ENCODE measurements at regions not wholly inside any gene's neighbourhood (a gene's known extent, or its start where the extent isn't known, plus 50 kb on each side); places are given as distances from the start of the nearest gene placed in this dataset.

DNA sequence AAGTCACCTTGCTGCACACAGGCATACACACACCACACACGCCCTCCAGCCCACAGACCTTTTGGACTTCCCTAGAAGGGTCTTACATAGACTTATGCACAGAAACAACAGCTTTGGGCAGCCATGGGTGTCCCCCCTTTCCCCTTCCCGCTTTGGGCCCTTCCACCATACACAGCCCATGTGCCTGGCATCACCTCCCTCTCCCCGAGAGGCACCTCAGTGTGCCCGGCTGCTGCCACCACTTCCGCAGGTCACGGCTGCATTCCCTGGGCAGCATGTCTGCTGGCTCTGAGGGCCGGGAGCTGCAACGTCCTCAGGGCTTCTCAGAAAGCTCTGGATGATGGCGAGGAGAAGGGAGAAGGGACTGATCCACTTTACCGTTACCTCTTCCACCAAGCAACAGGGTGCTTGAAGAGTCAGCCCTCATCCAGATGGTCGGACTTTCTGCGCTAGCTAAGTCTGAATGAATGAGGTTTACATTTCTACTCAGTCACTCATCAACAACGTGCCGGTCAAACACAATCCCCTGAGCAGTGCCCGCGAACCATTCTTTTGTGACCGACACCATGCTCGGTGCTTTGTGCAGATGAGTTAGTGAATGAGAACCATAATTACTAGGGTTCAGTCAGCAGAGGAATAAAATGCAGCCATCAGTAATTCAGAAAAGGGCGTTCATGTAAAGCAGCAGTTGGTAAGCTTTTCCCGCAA lies 72.2 kb upstream of the BCL11B start:
- TF ChIP-seq, protein P1, sequence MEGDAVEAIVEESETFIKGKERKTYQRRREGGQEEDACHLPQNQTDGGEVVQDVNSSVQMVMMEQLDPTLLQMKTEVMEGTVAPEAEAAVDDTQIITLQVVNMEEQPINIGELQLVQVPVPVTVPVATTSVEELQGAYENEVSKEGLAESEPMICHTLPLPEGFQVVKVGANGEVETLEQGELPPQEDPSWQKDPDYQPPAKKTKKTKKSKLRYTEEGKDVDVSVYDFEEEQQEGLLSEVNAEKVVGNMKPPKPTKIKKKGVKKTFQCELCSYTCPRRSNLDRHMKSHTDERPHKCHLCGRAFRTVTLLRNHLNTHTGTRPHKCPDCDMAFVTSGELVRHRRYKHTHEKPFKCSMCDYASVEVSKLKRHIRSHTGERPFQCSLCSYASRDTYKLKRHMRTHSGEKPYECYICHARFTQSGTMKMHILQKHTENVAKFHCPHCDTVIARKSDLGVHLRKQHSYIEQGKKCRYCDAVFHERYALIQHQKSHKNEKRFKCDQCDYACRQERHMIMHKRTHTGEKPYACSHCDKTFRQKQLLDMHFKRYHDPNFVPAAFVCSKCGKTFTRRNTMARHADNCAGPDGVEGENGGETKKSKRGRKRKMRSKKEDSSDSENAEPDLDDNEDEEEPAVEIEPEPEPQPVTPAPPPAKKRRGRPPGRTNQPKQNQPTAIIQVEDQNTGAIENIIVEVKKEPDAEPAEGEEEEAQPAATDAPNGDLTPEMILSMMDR (conservative IDR thresholded peaks at IDR 0.05) = no peak
- no peak overlapping the region for H3K18ac ChIP-seq (ENCODE audit: insufficient read length, low read depth, low read length)
- H3K56ac ChIP-seq (ENCODE audit: insufficient read length, low read depth, low read length) = no peak overlapping the region
- no peaks in the 10 kb centered on the region for H3K27me3 ChIP-seq (ENCODE audit: insufficient read depth, low read length)
- no peak overlapping the region; the same call in 1 of the 2 replicates for H3K14ac ChIP-seq (ENCODE audit: insufficient read depth, low read length)
- H2BK20ac ChIP-seq (ENCODE audit: low read depth, low read length, poor library complexity, severe bottlenecking) = no peak overlapping the region
- no peak overlapping the region for H2BK5ac ChIP-seq (ENCODE audit: insufficient read length, low read length)
- H2BK15ac ChIP-seq (ENCODE audit: low read depth, low read length) = no peak overlapping the region
- no peak overlapping the region for H3K27ac ChIP-seq (ENCODE audit: insufficient read length, low read depth, low read length)
- no peaks in the 10 kb centered on the region for H3K4me1 ChIP-seq (ENCODE audit: insufficient read depth, low read length)
- H2AFZ ChIP-seq (ENCODE audit: low read length) = no peak overlapping the region
- H3K4me1 Mint-ChIP-seq = 0 out of 4 replicates have a peak, but pooled peaks cover 0 to 2% of the 10 kb centered on the region in 2 experiments
- H4K20me1 ChIP-seq (ENCODE audit: control insufficient read depth, insufficient read depth, insufficient read length) = no peaks in the 10 kb centered on the region
- H3K9ac ChIP-seq (ENCODE audit: extremely low read depth, insufficient read length, low read length) = no peak overlapping the region
- no peak overlapping the region for H2AK5ac ChIP-seq (ENCODE audit: insufficient read length, low read length)
- H4K91ac ChIP-seq (ENCODE audit: insufficient read length, low read depth, low read length) = no peak overlapping the region
- H4K8ac ChIP-seq (replicated peaks; ENCODE audit: insufficient read length, low read depth, low read length) = no peak overlapping the region
- no peak overlapping the region for H2BK120ac ChIP-seq (ENCODE audit: low read depth, low read length, poor library complexity, severe bottlenecking)
- WGBS (ENCODE audit: extremely low coverage, insufficient read length, low lambda C conversion rate) = no CpG with 5 or more reads among the region's 20 CpGs
- no peaks in the 10 kb centered on the region for H3K23me2 ChIP-seq (ENCODE audit: insufficient read length, low read depth, low read length, poor library complexity, severe bottlenecking)
- no peaks in the 10 kb centered on the region for H3K36me3 Mint-ChIP-seq (ENCODE audit: insufficient read depth in 1 of 3, low read depth in 3 of 3)
- H3K27ac Mint-ChIP-seq = no peak overlapping the region; a peak in 1 of 7 replicates
- H3K4me3 Mint-ChIP-seq = no peak overlapping the region
- H3K4me2 ChIP-seq (ENCODE audit: insufficient read depth, insufficient read length, low read length) = no peak overlapping the region
- peaks cover 0 to 3% of the 10 kb centered on the region in 2 experiments; a peak in 3 of 5 replicates for H3K9me3 Mint-ChIP-seq
- no peak overlapping the region for H3T11ph ChIP-seq (ENCODE audit: low read length)
- no peak overlapping the region for H2BK12ac ChIP-seq (ENCODE audit: insufficient read length, low read depth, low read length)
- no peaks in the 10 kb centered on the region for H3K9me3 ChIP-seq (ENCODE audit: control insufficient read depth, low read depth, low read length)
- no peaks in the 10 kb centered on the region for H3K79me1 ChIP-seq (ENCODE audit: insufficient read depth, low read depth, low read length, poor library complexity, severe bottlenecking)
- H3K4ac ChIP-seq (ENCODE audit: low read depth, low read length) = no peak overlapping the region
- no peaks in the 10 kb centered on the region for H3K79me2 ChIP-seq (ENCODE audit: insufficient read depth, low read length)
- no peak overlapping the region for H3K23ac ChIP-seq (ENCODE audit: insufficient read length, low read depth, low read length)
- H4K5ac ChIP-seq (ENCODE audit: insufficient read length, low read depth, low read length) = no peak overlapping the region
- H3K27me3 Mint-ChIP-seq (ENCODE audit: low read depth) = peaks cover 6% of the 10 kb centered on the region
- no peak for DNase-seq
